Erythroblast (primary cell): ENCODE measurements at regions not wholly inside any gene's neighbourhood (a gene's known extent, or its start where the extent isn't known, plus 50 kb on each side); places are given as distances from the start of the nearest gene placed in this dataset.

Experiments
- GATA1 ChIP-seq: IDR thresholded peaks from 2 replicates; pipeline ENCODE4 v1.6.1; 2011; ENCODE audit warnings: low read depth, mild to moderate bottlenecking, control low read depth, low read length, moderate library complexity
- POLR2A ChIP-seq: IDR thresholded peaks from 2 replicates; pipeline ENCODE4 v1.6.1; 2011; ENCODE audit warnings: mild to moderate bottlenecking, low read length

DNA sequence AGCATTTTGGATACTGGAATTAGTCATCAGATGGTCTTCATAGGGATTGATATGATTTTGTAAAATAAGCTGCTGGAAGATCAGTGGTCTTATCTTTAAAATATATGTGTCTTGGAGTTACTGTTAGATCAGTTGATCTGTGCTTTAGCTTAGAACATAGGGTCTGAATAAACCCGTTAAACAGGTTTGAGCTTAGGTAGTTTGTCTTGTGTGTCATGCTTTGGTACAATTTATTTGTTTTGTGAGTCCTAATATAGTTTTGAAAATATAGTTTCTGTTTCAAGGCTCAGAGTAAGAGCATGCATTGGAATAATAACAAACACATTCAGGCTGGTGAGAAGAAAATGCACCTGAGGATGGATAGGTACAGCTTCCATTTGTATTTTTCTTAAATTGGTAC, 505.0 kb downstream of the SLC16A7 start:
- TF ChIP-seq POLR2A, result no peak
- no peak for TF ChIP-seq GATA1
